Fibroblast of villous mesenchyme (primary cell): ENCODE measurements at regions not wholly inside any gene's neighbourhood (a gene's known extent, or its start where the extent isn't known, plus 50 kb on each side); places are given as distances from the start of the nearest gene placed in this dataset.

Experiments
- DNase-seq: peaks from one replicate; pipeline ENCODE4 v3.0.0-alpha.2; 2010; ENCODE audit warnings: low read depth
- H3K4me3 ChIP-seq: 2 replicates; pipeline ENCODE4 v1.5.1; 2011; ENCODE audit warnings: low read depth, mild to moderate bottlenecking, low read length
- TF ChIP-seq, protein P1 (sequence below): IDR thresholded peaks from 2 replicates; pipeline ENCODE4 v1.5.1; 2012; ENCODE audit warnings: low read depth, mild to moderate bottlenecking, low read length; ENCODE audit not compliant: insufficient read depth

- no peak overlapping the region for H3K4me3 ChIP-seq
- TF ChIP-seq, protein P1, sequence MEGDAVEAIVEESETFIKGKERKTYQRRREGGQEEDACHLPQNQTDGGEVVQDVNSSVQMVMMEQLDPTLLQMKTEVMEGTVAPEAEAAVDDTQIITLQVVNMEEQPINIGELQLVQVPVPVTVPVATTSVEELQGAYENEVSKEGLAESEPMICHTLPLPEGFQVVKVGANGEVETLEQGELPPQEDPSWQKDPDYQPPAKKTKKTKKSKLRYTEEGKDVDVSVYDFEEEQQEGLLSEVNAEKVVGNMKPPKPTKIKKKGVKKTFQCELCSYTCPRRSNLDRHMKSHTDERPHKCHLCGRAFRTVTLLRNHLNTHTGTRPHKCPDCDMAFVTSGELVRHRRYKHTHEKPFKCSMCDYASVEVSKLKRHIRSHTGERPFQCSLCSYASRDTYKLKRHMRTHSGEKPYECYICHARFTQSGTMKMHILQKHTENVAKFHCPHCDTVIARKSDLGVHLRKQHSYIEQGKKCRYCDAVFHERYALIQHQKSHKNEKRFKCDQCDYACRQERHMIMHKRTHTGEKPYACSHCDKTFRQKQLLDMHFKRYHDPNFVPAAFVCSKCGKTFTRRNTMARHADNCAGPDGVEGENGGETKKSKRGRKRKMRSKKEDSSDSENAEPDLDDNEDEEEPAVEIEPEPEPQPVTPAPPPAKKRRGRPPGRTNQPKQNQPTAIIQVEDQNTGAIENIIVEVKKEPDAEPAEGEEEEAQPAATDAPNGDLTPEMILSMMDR, result no peak
- no peak for DNase-seq
These were observed 422.2 kb downstream of the ZNF385D start for GRCh38 chr3:21328711-21329390.

DNA sequence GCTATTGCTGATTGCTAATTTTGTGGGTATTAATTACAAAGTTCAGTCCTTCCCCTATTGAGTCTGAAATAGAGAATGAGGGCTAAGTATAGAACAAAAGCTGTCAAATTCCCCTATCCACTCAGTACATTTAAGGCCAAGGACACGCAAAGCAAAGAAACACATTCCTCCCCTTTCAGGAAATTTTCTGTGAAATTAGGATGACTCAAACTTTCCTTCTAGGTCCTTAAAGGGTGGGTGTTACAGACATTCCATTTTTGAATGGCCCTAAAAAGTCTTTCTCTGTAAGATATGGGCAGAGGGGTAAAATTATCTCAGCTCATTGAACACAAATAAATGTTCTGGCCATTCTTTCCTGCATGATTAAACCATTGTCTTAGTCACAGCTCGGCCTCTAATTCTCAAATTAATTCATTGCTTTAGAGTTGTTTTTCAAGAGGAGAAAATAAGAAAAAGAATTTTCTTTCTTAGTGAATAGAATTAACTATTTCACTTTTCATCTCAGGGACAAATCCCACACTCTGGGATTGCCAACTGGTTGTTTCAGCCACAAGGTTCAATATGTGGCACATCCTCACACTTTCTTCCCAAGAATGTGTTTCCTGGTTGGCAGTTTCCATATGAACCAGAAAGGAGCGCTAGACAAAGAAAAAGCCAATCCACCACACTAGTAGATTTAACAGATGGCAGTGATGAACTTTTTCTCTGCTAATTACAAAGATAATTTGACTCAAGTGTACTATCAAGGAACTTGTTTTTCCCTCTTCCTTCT is 424.1 kb downstream of the ZNF385D start:
- no peak overlapping the region for H3K4me3 ChIP-seq
- TF ChIP-seq, protein P1, result no peak
- DNase-seq, result no peak

- H3K4me3 ChIP-seq, result no peak overlapping the region
- DNase-seq, result no peak
- TF ChIP-seq, protein P1, result no peak
These were observed 436.3 kb downstream of the ZNF385D start for GRCh38 chr3:21314688-21315087.

- no peak overlapping the region for H3K4me3 ChIP-seq
- TF ChIP-seq, protein P1, result no peak
- DNase-seq, result no peak
These were observed 440.1 kb downstream of the ZNF385D start for GRCh38 chr3:21310891-21311290.

DNA sequence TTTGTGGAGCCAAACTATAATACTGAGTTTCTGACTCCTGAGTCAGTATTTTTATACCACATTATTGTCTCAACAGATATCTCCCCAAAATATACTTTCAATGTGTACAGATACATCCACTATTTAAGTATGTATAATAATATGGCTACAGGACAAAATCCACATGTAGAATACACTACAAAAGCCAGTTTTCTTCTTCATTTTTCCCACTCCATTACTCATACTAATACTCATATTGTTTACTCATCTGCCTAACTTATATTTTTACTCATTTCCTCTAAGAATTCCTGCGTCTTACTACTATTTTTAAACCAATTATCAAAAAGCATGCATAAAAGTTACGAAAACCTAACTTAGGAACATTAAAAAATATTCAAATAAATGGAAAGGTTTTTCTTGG is 440.8 kb downstream of the ZNF385D start:
- H3K4me3 ChIP-seq, result no peak overlapping the region
- DNase-seq, result no peak
- TF ChIP-seq, protein P1, result no peak

DNA sequence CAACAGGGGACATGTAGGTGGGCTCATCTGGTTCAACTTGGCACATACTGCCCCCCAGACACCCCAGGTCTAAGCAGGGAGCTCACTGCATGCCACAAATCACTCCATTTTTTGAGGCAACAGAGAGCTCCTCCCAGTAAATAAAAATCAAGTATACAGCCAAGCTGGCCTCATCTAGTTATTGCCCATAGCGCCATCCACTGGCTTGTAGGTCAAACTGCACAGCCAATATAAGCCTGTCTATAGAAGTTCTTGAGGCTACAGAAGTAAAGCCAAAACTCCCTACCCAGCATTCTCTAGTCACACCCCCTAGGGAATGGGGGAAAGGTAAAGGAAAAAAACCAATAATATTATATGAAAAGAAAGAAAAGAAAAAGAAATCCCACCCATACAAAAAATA is 453.7 kb downstream of the ZNF385D start:
- TF ChIP-seq, protein P1, result no peak
- H3K4me3 ChIP-seq, result no peak overlapping the region
- no peak for DNase-seq

- H3K4me3 ChIP-seq, result no peak overlapping the region
- DNase-seq, result peak; percentile 12
- TF ChIP-seq, protein P1, result no peak
These were observed 456.2 kb downstream of the ZNF385D start for GRCh38 chr3:21294768-21295167.
